ENCODE measurements at regions not wholly inside any gene's neighbourhood (a gene's known extent, or its start where the extent isn't known, plus 50 kb on each side); places are given as distances from the start of the nearest gene placed in this dataset.
"Not testable (repeated sequence)": the region's sequence is repeated elsewhere in the genome, so short reads cannot be mapped to it uniquely, and the experiment has no call there.

DNA sequence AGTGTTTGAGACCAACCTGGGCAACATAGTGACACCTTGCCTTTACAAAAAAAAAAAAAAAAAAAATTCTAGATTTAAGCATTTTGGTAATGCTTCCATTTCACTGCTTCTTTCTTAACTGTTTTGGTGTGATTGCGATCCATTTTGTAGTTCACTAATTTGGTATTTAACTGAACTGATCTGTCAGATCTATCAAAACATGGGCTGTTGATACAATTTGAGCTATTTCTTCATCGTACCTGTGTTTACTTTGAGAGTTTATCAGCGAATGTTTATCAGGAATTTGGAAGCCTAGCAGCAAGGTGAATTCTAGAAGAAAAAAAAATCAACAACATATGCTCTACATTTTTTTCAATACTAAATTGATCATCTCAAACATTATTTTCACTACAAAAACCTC, 864.9 kb upstream of the WWC1 start:
- TF ChIP-seq, protein P1, sequence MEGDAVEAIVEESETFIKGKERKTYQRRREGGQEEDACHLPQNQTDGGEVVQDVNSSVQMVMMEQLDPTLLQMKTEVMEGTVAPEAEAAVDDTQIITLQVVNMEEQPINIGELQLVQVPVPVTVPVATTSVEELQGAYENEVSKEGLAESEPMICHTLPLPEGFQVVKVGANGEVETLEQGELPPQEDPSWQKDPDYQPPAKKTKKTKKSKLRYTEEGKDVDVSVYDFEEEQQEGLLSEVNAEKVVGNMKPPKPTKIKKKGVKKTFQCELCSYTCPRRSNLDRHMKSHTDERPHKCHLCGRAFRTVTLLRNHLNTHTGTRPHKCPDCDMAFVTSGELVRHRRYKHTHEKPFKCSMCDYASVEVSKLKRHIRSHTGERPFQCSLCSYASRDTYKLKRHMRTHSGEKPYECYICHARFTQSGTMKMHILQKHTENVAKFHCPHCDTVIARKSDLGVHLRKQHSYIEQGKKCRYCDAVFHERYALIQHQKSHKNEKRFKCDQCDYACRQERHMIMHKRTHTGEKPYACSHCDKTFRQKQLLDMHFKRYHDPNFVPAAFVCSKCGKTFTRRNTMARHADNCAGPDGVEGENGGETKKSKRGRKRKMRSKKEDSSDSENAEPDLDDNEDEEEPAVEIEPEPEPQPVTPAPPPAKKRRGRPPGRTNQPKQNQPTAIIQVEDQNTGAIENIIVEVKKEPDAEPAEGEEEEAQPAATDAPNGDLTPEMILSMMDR (IDR thresholded peaks at IDR 0.05; ENCODE audit: borderline replicate concordance, insufficient read depth, low read depth, low read length), result no peak
- H3K4me3 ChIP-seq (ENCODE audit: low read depth, low read length), result no peak overlapping the region

DNA sequence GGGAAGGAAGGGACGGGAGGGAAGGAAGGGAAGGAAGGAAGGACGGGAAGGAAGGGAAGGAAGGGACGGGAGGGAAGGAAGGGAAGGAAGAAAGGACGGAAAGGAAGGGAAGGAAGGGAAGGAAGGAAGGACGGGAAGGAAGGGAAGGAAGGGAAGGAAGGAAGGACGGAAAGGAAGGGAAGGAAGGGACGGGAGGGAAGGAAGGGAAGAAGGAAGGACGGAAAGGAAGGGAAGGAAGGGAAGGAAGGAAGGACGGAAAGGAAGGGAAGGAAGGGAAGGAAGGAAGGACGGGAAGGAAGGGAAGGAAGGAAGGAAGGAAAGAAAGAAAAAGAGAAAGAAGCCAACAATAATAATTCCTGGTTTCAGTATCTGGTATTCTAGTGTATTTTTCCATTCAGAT, 863.8 kb upstream of the WWC1 start:
- not testable (repeated sequence) for H3K4me3 ChIP-seq (ENCODE audit: low read depth, low read length)

DNA sequence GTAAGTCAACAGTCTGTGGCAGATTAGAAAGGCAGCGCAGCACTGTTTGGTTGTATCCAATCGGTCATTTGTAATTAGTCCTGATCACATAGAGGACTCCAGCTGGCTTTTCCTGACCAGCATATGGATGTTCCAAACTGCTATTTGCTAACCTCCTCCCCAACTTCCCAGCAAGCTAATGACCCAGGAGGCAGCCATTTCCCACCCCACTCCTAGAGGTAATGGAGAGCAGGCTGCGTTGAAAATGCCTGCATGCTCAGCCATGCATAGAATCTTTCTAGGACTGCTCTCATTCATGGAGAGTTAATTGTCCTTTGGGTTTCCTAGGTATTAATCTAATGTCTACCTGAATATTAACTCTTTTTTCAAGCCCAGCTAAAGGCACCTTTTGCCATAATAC, 850.6 kb upstream of the WWC1 start:
- H3K4me3 ChIP-seq (ENCODE audit: low read depth, low read length), result no peak overlapping the region
- TF ChIP-seq, protein P1 (IDR thresholded peaks at IDR 0.05; ENCODE audit: borderline replicate concordance, insufficient read depth, low read depth, low read length), result no peak

DNA sequence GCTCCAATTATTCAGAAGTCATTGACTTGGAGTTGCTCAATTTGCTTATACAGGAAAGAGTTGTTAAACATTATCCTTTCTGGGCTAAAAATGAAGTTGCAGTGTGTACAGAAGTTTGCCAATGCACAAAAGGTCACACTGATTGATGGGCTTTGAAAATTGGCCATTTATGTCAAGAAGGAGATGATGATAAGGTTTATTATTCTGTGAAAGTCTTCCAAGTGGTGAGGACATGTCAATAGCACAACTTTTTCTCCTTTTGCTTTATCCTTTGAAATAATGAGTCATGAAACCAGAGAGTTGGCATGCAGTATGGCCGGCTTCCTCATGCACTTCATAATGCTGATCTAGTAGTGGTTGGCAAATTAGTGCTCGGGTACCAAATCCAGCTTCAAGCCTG, 848.5 kb upstream of the WWC1 start:
- TF ChIP-seq, protein P1 (IDR thresholded peaks at IDR 0.05; ENCODE audit: borderline replicate concordance, insufficient read depth, low read depth, low read length), result no peak
- H3K4me3 ChIP-seq (ENCODE audit: low read depth, low read length), result no peak overlapping the region

DNA sequence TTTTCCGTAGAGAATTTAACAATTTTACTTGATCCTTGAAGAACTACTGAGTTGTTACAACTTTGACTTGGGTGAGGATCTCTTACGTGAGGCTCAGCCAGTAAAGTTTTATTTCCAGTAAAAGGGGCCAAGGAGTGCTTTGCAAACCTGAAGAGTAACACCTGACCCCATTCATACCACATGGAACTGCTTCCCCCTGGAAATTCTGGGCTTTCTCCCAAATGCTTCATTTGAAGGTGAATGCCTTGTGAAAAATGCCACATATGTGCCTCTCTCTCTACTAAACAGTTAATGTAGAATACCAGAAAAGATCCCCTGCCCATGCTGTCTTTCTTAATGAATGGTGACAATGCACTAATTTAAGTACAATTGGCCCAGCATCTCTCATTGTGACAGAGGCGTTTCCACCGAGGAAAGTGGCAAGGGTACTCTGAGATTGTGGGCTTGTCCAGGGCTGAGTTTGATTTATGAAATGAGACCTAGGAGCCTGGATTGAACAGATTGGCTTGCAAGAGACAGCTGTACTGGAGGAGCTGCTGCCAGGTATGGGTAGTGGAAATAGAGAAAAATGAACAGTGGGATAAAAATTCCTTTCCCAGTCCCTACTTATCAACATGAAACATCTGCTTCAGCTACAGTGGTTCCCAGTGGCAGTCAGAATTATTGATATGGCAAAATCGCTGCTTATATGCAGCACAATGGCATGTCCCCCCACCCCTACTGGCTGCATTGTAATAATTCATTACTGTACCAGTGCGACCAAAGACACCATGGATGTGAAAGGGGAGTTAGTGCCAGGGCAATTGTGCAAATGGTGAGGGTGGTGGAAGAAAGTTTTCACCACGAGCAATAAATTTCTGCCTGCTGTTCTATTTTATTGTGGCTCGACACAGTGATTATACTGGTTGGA, 843.7 kb upstream of the WWC1 start:
- TF ChIP-seq, protein P1 (IDR thresholded peaks at IDR 0.05; ENCODE audit: borderline replicate concordance, insufficient read depth, low read depth, low read length), result no peak
- H3K4me3 ChIP-seq (ENCODE audit: low read depth, low read length), result no peak overlapping the region

DNA sequence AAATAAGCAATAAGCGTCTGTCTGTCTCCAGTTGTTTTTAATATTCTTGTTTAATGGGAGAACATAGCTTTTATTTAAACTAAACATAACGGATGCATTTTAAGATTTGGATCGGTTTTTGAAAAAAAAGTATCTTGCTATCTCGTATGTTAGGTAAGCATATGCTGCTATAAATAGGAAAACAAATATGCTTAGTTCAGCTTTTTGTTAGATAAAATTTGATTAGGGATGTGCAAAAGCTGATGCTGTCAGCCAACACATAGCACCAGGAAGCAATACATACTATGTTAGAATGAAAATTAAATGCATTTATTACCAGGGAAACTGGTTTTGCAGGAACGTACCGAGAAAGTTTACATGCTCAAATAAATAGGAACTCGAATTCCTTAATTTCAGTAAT, 843.1 kb upstream of the WWC1 start:
- H3K4me3 ChIP-seq (ENCODE audit: low read depth, low read length), result no peak overlapping the region
- TF ChIP-seq, protein P1 (IDR thresholded peaks at IDR 0.05; ENCODE audit: borderline replicate concordance, insufficient read depth, low read depth, low read length), result no peak

DNA sequence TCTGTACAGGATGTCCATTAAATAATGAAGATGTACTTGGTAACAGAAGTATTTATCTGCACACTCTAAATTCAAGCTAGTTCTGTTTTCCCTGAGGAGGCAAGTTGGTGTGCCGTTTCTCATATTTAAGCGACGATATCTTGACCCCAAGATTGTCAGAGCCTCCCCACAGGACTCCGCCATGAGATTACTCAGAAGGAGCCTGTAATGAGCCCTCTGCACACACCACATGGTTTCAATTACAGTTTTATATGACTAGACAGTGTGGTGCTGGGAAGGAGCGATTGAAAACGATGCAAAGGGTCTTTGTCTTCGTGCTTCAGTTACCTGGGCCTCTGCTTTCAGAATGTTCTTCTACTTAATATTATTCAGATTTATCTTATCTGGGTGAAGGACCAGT, 840.4 kb upstream of the WWC1 start:
- TF ChIP-seq, protein P1 (IDR thresholded peaks at IDR 0.05; ENCODE audit: borderline replicate concordance, insufficient read depth, low read depth, low read length), result no peak
- H3K4me3 ChIP-seq (ENCODE audit: low read depth, low read length), result no peak overlapping the region

Measured in GM12875 (cell line).